SH-SY5Y (cell line): ENCODE measurements at regions not wholly inside any gene's neighbourhood (a gene's known extent, or its start where the extent isn't known, plus 50 kb on each side); places are given as distances from the start of the nearest gene placed in this dataset.

ENCODE experiments used
- GATA2 ChIP-seq: IDR thresholded peaks from 2 replicates; pipeline ENCODE4 v1.6.1; 2011; ENCODE audit warnings: mild to moderate bottlenecking, low read depth, low read length
- GATA3 ChIP-seq: IDR thresholded peaks from 2 replicates; pipeline ENCODE4 v1.6.1; 2011; ENCODE audit warnings: low read depth, mild to moderate bottlenecking, low read length, moderate library complexity

GRCh38 chr22:22168941-22169867 is 75.4 kb upstream of the VPREB1 start:
- no peak for TF ChIP-seq GATA2
- no peak for TF ChIP-seq GATA3
